AG09309 (cell line): ENCODE measurements at regions not wholly inside any gene's neighbourhood (a gene's known extent, or its start where the extent isn't known, plus 50 kb on each side); places are given as distances from the start of the nearest gene placed in this dataset.

Source experiments
- DNase-seq: peaks from one replicate; pipeline ENCODE4 v3.0.0-alpha.2; 2010; ENCODE audit warnings: low read depth
- H3K4me3 ChIP-seq: 2 replicates; pipeline ENCODE4 v1.5.1; 2011; ENCODE audit warnings: mild to moderate bottlenecking, low read depth, low read length, moderate library complexity; ENCODE audit not compliant: control insufficient read depth
- TF ChIP-seq, protein P1 (sequence below): IDR thresholded peaks from 2 replicates; pipeline ENCODE4 v1.5.1; 2011; ENCODE audit warnings: mild to moderate bottlenecking, low read depth, low read length, inconsistent platforms; ENCODE audit not compliant: insufficient read depth, control insufficient read depth; ENCODE audit errors: missing control alignments

DNA sequence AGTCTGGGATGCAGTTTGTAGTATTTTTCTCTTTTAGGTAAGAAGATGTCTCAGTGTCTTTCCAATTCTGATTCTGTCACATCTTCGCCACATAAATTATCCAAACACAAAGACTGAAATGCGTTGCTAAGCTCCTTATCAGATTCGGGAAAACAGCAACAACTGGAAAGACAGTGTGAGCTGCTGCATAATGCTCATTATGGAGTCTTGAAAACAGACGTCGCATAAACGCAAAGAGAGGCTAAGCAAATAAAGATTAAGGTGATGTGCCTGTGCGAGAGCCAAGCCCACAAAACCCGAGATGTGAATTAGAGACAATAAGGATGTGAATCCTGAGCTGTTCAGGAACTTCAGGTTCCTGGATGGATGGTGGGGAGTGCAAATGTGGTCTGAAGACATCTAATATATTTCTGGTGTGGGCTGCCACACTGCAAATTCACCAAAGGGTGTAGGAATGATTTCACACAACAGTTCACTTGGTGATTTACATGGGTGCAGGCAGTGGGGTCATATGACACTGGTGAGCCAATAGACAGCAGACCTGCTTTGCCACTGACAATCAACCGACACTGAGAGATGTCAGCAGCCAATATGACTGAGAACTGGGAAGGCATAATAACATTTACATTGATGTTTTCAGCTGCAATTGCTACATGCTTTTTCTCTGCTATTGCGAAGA, 195.8 kb downstream of the MTX2 start:
- no peak for DNase-seq
- no peak overlapping the region for H3K4me3 ChIP-seq
- TF ChIP-seq, protein P1, sequence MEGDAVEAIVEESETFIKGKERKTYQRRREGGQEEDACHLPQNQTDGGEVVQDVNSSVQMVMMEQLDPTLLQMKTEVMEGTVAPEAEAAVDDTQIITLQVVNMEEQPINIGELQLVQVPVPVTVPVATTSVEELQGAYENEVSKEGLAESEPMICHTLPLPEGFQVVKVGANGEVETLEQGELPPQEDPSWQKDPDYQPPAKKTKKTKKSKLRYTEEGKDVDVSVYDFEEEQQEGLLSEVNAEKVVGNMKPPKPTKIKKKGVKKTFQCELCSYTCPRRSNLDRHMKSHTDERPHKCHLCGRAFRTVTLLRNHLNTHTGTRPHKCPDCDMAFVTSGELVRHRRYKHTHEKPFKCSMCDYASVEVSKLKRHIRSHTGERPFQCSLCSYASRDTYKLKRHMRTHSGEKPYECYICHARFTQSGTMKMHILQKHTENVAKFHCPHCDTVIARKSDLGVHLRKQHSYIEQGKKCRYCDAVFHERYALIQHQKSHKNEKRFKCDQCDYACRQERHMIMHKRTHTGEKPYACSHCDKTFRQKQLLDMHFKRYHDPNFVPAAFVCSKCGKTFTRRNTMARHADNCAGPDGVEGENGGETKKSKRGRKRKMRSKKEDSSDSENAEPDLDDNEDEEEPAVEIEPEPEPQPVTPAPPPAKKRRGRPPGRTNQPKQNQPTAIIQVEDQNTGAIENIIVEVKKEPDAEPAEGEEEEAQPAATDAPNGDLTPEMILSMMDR: no peak

DNA sequence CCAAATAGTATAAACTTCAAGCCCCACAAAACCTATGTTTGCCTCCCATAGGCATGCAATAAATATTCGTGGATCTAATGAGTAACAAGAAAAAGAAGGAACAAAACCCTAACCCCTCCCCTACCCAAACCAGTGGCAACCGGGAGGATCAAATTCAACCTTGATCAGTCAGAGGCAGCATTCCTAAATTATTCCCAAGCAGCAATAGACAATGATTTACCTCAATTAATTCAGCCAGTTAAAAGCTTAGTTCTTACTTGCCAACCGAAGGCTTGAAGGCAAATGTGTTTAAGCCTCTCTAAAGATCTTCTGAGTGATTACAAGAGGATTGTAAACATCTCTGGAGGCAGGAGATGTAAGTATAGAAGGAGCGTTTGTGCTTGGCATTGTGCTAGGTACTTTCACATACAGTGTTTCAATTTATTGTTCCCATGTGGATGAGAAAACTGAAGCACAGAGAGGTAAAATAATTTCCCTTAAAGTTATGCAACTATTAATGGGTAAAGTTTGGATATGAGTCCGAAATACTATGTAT, 197.7 kb downstream of the MTX2 start:
- no peak for DNase-seq
- TF ChIP-seq, protein P1: no peak

DNA sequence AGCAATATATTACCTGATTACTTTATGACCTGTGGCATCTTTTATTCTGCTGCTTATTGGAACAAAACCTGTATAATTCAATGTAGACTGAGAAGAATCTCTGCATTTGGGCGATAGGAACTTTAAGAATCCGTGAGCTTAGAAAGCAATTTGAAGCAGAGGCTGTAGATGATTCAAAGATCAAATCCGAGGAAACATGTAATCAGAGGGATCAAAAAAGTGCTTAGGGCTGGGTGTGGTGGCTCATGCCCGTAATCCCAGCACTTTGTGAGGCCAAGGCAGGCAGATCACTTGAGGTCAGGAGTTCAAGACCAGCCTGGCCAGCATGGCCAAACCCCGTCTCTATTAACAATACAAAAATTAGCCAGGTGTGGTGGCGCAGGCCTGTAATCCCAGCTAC, 198.4 kb downstream of the MTX2 start:
- TF ChIP-seq, protein P1: no peak
- H3K4me3 ChIP-seq: no peak overlapping the region
- DNase-seq: no peak

More for the DNA sequence above, 197.7 kb downstream of the MTX2 start:
- H3K4me3 ChIP-seq: no peak overlapping the region

DNA sequence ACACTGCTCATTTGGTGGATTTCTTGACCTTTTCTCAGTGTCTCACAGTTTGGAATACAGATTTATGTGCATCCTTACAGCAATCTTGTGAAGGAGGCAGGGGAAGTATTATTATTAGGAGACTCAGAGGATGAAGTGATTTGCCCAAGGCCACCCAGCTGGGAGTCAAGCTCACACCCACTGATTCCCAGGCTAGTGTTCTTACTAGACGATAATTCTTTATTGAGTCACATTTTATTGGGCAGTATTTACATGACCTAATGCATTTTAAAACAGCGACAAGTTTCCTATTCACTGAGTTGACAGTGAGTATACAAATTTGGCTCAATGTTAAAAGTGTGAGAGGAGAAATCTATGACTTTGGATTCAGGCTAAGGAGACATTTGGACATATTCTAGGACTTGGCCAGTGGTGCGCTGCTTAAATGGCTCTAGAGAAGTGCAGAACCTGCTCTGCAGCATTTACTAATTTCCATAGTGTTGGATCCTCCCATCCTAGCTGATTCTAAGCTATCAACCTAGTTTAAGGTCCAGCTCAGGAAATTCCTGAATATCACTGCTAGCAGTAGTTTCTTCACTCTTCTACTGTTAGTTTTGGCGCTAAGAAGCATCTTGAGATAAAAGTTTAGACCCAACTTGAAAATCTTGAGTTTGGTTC, 199.3 kb downstream of the MTX2 start:
- DNase-seq: no peak
- TF ChIP-seq, protein P1: no peak

DNA sequence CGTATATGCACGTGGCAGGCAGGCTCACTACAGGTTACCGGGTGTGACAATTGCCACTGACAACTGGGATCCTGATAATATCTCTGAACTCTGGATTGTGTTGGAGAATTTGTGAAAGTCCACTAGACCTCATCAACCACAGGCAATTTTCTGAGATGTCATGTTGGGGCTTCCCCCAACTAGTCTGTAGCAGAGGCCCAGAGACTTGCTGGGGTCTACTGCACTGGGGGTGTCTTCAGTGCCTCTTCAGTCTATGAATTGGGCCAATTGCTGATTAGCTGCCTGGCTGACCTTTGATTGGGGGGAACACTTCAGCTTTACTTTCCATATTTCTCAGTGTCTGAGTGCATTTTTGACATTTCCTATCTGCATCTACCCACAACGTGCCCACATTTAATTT, 201.5 kb downstream of the MTX2 start:
- DNase-seq: no peak
- TF ChIP-seq, protein P1: no peak
- H3K4me3 ChIP-seq: no peak overlapping the region

More for the DNA sequence above, 199.3 kb downstream of the MTX2 start:
- no peak overlapping the region for H3K4me3 ChIP-seq

DNA sequence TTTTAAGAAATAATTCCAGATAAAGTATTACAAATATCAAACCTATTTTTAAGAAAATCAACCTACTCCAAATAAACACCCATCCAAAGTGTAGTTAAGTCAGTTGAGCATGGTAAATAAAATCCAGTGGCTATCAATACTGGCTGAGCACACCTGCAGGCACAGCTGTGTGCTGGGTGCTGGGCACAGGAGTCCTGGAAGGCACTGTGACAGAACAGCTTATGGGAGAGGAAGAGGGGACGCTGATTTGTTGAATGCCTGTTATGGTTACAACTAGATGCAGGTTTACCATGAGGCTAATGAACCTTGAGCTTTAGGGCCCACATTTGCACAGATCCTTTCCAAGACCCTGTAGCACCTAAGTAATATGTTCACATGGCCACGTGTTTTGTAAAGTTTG, 202.7 kb downstream of the MTX2 start:
- H3K4me3 ChIP-seq: no peak overlapping the region
- no peak for DNase-seq
- TF ChIP-seq, protein P1: no peak
